Ammon's horn (tissue), 1 donor: ENCODE measurements at regions not wholly inside any gene's neighbourhood (a gene's known extent, or its start where the extent isn't known, plus 50 kb on each side); places are given as distances from the start of the nearest gene placed in this dataset.
"Not testable (repeated sequence)": the region's sequence is repeated elsewhere in the genome, so short reads cannot be mapped to it uniquely, and the experiment has no call there.

Experiments used
- DNase-seq: peaks from one replicate; pipeline ENCODE4 v3.0.0-alpha.2; 2016; ENCODE audit warnings: low spot score

DNA sequence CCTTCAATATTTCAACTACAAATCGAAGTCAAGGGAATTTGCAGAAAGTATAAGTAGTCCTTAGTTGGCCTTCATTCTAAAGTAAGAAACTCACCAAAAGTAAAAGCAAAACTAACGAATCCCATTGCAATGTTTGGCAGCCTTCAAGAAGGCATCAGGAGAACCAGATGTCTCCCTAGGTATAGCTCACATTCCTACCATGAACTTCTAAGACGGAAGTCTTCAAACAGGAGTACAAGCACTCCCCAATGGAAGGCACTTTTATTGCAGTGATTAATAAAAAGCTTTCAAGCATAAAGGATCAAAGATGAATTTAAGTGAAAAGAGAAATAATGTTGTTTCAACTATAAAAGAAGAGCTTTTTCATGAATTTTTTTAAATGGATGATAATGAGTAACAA, 236.0 kb upstream of the NR5A2 start:
- DNase-seq = no peak

DNA sequence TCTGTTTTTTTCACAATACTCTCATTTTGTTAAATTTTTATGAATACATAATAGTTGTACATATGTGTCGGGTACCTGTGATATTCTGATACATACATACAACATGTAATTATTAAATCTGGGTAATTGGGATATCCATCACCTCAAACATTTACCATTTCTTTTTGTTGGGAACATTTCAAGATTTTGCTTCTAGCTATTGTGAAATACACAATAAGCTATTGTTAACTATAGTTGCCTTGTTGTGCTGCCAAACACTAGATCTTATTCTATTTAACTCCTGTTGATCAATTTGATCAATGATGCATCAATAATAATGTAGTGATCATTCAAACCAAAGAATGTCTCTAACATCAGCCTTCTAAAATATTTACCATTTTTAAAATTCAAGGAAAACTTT, 234.6 kb upstream of the NR5A2 start:
- no peak for DNase-seq

DNA sequence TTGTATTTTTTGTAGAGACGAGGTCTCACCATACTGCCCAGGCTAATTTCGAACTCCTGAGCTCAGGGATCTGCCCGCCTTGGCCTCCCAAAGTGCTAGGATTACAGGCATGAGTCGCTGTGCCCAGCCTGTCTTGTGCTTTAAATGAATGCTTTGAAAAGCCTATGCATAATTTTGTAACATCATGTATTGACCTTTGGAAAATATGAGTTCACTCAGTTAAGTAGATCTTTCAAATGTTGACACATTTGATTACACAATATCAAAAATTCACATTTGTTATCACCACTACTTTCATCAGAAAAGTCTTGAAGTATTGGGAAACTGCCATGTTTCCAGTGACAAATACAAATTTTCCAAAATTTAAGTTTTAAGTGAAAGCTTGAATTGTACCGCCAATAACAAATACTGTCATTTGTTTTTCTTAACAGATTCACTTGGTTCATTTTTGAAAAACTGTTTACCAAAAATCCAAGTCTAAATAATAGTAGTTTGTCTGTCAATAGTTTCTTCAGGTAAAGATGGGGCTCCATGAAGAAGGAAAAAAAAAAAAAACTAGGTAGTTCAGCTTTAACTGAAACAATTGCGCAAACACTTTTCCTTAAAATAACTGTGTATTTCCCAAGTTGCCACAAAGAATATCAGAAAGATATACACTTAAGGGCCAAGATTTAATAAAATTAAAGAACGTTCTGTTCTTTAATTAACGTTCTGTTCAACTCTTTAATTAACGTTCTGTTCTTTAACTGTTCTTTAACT, 233.2 kb upstream of the NR5A2 start:
- DNase-seq = no peak

DNA sequence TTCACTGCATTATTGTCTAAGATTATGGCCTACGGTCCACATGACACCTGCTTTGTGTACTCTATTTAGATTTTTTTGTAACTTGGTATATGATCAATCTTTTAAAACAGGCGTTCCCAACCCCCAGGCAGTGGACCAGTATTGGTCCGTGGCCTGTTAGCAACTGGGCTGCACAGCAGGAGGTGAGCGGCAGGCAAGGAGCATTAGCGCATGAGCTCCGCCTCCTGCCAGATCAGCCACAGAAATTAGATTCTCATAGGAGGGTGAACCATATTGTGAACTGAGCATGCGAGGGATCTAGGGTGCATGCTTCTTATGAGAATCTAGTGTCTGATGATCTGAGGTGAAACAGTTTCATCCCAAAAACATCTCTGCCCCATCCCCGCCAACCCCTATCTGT, 228.4 kb upstream of the NR5A2 start:
- no peak for DNase-seq

DNA sequence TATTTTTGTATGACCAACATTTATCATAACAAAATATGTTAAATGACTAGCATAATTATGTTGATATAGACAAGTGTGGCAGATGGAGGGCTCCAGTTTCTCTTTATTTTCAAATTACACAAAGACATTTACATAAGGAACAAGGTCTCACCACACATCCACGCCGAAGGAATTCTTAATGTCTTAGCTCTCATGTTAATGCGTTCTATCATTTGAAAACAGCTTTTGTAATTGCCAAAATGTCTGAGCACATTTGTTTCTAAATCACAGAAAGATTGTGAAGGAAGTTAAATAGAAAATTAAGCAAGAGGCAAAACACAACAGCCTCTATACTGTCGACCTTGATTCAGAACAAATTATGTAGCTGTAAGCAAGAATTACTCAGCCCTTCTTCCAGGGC, 223.0 kb upstream of the NR5A2 start:
- DNase-seq = no peak

DNA sequence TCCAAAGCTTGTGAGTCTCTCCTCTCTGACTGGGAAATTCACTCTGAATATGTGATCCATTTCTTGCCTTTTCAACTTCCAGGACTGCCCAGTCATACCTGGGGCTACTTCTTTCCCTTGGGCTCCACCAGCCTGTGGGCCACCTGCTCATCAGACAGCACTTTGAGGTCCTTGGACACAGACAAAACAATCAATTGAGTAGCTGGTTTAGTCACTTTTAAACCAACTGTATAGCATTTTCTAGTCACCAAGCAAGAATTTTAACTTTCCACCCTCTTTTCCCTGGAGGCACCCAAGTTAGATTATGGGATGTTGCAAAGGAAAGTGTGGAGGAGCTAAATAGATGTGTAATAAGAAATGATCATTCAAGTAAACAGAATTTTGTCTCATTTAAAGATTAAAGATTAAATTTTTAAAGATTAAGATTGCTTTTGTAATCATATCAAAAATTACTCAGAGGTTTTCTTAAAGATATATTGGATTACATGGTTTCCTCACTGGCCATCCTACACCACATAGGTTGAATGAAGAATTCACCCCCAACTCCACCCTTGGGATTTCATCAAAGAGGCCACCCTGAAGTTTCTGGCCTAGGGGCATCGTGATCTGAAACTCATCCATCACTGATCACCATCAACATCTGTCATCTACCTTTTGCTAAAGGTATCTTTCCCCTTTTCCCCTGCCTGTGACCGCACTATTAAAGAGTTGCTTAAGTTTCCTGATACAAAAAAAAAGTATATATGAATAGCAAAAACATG, 219.2 kb upstream of the NR5A2 start:
- DNase-seq = no peak

DNA sequence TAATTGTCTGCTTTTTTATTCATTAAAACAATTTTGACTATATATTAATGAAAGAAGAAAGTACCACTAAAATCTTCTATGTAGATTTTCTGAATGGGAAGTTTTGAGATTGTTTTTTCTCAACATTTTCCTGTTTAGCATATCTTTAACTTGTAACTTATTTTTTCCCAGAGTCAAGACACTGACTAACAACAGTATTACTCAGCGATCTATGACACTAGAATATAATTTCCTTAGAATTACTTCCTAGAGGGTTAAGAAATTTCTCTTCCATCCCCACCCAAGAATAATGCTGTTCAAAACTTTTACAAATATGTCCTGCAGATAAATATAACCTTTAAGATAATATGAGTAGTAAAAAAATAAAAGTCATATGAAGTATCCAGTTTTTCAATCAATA, 218.2 kb upstream of the NR5A2 start:
- no peak for DNase-seq

DNA sequence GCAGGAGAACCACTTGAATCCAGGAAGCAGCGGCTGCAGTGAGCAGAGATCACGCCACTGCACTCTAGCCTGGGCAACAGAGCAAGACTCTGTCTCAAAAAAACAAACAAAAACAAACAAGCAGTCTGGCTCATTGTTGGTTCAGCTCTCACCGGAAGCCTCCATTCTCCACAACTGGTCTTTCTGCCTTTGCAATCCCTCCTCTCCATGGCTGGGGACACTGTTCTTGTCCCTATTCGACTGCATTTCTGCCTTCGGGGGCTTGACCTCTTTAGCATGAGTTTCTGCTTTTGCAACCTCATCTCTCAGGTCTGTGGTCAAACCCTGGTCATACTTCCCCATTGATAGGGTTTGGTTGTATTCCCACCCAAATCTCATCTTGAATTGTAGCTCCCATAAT, 216.3 kb upstream of the NR5A2 start:
- no peak for DNase-seq

DNA sequence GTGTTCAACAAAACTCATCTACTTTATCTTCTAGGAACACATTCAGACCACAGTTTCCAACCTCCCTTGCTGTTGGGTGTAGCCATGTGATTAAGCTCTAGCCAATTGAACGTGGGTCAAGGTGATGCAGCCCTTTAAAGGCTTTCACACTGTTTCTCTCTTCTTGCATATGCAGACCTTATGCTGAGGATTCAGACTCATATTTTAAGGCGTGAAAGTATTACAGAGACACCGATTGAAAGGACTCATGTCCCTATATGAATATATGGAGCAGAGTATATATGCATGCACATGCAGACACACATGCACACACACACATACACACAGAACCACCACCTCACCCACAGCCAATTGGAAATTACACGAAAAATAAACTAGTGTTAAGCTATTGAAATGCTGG, 214.3 kb upstream of the NR5A2 start:
- no peak for DNase-seq

DNA sequence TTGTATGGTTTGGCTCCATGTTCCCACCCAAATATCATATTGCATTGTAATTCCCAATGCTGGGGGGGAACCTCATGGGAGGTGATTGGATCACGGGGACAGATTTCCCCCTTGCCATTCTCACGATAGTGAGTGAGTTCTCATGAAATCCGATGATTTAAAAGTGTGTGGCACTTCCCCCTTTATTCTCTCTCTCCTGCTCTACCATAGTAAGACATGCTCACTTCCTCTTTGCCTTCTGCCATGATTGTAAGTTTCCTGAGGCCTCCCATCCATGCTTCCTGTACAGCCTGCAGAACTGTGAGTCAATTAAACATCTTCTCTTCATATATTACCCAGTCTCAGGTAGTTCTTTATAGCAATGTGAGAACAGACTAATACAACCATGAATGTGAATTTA, 211.6 kb upstream of the NR5A2 start:
- DNase-seq = no peak

GRCh38 chr1:199817266-199817665, 210.2 kb upstream of the NR5A2 start:
- DNase-seq = no peak

- no peak for DNase-seq
Observed at GRCh38 chr1:199821029-199821779, 206.3 kb upstream of the NR5A2 start.

- DNase-seq = no peak
Observed at GRCh38 chr1:199832451-199832850, 195.1 kb upstream of the NR5A2 start.

- DNase-seq = no peak
Observed at GRCh38 chr1:199834711-199835110, 192.8 kb upstream of the NR5A2 start.

DNA sequence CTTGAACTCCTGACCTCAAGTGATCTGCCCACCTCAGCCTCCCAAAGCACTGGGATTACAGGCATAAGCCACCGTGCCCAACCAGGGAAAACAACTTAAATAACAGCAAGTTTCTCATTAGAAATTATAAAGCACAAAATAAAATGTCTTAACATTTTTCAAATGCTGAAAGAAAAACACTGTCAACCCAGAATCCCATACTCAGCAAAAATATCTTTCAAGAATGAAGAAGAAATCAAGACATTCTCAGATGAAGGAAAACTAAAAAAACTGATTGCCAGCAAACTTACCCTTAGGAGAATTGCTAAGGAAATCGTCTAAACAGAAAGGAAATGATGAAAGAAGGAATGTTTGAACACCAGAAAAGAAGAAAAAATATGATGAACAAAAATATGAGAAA, 191.1 kb upstream of the NR5A2 start:
- no peak for DNase-seq

GRCh38 chr1:199837321-199837720, 190.2 kb upstream of the NR5A2 start:
- DNase-seq = no peak

GRCh38 chr1:199839608-199840007, 187.9 kb upstream of the NR5A2 start:
- DNase-seq = not testable (repeated sequence)

DNA sequence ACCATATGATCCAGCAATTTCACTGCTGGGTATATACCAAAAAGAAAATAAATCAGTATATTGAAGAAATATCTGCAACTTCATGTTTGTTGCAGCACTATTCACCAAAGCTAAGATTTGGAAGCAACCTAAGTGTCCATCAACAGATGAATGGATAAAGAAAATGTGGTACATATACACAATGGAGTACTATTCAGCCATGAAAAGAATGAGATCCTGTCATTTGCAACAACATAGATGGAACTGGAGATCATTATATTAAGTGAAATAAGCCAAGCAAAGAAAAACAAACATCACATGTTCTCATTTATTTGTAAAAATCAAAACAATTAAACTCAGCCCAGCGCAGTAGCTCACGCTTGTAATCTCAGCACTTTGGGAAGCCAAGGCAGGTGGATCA, 184.4 kb upstream of the NR5A2 start:
- not testable (repeated sequence) for DNase-seq

GRCh38 chr1:199843861-199844260, 183.6 kb upstream of the NR5A2 start:
- no peak for DNase-seq

- DNase-seq = no peak
Observed at GRCh38 chr1:199847021-199847420, 180.5 kb upstream of the NR5A2 start.

DNA sequence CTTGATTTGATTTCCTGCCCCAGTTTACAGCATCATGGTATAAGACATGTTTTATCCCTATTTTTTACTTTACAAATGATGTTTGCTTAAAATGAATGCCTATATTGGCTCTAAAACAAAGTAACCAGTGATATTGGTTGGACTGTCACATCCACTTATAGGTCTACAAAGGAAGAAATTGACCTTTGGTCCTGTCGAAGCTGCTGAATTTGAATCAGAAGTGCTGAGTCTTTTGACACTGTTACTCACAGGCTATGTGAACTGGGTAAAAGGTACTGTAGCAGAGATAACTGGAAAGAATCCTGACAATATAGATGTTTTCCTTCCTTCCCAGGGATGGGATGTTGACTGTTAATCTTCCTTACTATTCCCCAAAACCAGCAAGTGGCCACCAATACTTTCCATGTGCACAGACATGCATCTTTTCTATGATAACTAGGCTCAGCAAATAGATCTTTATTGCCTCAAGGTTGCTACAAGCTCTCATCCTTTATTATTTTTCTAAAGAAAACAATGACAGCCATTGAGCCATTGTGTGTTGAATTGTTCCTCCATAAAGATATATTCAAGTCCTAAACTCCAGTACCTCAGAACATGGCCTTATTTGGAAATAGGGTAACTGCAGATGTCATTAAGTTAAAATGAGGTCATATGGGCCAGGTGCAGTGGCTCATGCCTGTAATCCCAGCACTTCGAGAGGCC, 175.9 kb upstream of the NR5A2 start:
- no peak for DNase-seq

DNA sequence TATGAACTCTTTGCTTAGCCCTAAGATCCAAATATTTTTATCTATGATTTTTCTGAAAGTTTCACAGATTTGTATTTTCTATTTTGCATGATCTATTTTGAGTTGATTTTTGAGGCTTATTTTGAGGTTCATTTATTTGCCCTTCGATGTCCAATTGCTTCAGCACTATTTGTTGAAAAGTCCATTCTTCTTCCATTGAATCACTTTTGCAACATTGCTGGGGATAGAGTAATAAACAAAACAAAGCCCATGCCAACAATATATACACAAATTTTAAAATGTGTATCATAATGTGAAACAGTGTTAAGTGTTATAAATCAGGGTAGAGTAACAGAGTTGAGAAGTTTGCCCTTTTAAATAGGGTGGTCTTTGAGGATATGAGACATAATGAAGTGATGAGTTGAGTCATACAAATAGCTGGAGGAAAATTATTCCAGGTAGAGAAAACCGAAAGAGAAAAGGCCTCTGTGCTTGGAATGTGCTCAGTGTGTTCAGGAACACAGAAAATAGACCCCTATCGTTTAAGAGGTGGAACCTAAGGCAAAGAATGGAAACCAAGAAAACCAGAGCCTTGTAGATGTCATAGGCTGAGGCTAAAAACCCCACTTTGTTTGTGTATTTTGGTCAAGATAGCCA, 172.7 kb upstream of the NR5A2 start:
- no peak for DNase-seq
